ENCODE measurements at regions not wholly inside any gene's neighbourhood (a gene's known extent, or its start where the extent isn't known, plus 50 kb on each side); places are given as distances from the start of the nearest gene placed in this dataset.

DNA sequence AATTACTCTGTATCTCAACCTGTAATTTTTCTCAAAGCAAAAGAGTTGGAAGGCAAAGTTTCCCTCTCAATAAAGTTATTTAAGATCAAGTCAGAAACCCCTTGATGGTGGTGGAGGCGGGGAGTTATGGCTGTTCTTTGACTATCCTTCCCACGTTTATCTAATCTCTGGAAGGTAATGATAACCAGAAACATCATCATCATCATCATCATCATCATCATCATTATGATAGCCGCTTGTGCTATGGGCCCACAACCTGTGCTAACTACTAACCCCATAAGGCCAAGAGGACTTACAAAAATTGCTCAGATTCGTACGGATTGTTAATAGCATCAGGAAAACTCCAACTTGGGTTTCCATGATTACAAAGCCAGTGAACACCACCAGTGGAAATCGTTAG is 502.3 kb downstream of the SH2D4B start:
- TF ChIP-seq, protein P1, sequence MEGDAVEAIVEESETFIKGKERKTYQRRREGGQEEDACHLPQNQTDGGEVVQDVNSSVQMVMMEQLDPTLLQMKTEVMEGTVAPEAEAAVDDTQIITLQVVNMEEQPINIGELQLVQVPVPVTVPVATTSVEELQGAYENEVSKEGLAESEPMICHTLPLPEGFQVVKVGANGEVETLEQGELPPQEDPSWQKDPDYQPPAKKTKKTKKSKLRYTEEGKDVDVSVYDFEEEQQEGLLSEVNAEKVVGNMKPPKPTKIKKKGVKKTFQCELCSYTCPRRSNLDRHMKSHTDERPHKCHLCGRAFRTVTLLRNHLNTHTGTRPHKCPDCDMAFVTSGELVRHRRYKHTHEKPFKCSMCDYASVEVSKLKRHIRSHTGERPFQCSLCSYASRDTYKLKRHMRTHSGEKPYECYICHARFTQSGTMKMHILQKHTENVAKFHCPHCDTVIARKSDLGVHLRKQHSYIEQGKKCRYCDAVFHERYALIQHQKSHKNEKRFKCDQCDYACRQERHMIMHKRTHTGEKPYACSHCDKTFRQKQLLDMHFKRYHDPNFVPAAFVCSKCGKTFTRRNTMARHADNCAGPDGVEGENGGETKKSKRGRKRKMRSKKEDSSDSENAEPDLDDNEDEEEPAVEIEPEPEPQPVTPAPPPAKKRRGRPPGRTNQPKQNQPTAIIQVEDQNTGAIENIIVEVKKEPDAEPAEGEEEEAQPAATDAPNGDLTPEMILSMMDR (IDR thresholded peaks at IDR 0.05), result no peak
- no peak for TF ChIP-seq EP300 (IDR thresholded peaks at IDR 0.05)
- TF ChIP-seq POLR2A (IDR thresholded peaks at IDR 0.05; ENCODE audit: low read depth), result no peak

Data from esophagus muscularis mucosa (tissue), 4 donors.